ENCODE measurements at regions not wholly inside any gene's neighbourhood (a gene's known extent, or its start where the extent isn't known, plus 50 kb on each side); places are given as distances from the start of the nearest gene placed in this dataset.

GRCh38 chr14:63788011-63788933 lies 60.4 kb upstream of the SGPP1 start (continued):
- TF ChIP-seq SUZ12 (IDR thresholded peaks at IDR 0.05; ENCODE audit: low read length) (no peak), RBBP5 (IDR thresholded peaks at IDR 0.05; ENCODE audit: borderline replicate concordance, low read depth, low read length) (no peak), GABPA (IDR thresholded peaks at IDR 0.05; ENCODE audit: borderline replicate concordance, insufficient read depth, low read length) (no peak), CREB1 (IDR thresholded peaks at IDR 0.05) (no peak)

Data from H1 (cell line).